Naive thymus-derived CD8-positive, alpha-beta T cell (primary cell): ENCODE measurements at regions not wholly inside any gene's neighbourhood (a gene's known extent, or its start where the extent isn't known, plus 50 kb on each side); places are given as distances from the start of the nearest gene placed in this dataset.

Experiments
- ATAC-seq, 2 donors: fragments of 150-1000 bp; cut with Tn5 transposase in 1 of 2; sonication (Bioruptor Pico), chemical (Tn5 transposase) in 1 of 2; 1 replicate in 1 of 2; 2 replicates in 1 of 2; pipeline ENCODE4 v1.10.0; 2021; ENCODE audit warnings: mild to moderate bottlenecking in 2 of 2, moderate library complexity in 2 of 2
- POLR2A ChIA-PET: fragments of 350-600 bp; sonication (Branson Sonifier 250); formaldehyde crosslinking; loops from one replicate; lab custom pipeline; 2021; ENCODE audit warnings: antibody characterized with exemption; lab: Charles Lee
- DNase-seq, 10 donors: peaks; one replicate each; pipeline versions ENCODE4 v3.0.0 to v3.0.0-alpha.2; 2020 to 2022
- H3K27ac Mint-ChIP-seq, 10 donors: one replicate each; pipeline ENCODE4 v1.8.0; 2020 to 2022; ENCODE audit warnings: mild to moderate bottlenecking in 10 of 10, mixed read lengths in 10 of 10, moderate library complexity in 4 of 10, inconsistent platforms in 1 of 10
- H3K27me3 Mint-ChIP-seq, 5 donors: one replicate each; pipeline ENCODE4 v1.8.0; 2021 to 2022; ENCODE audit warnings: mixed read lengths in 5 of 5
- H3K36me3 Mint-ChIP-seq, 3 donors: one replicate each; pipeline ENCODE4 v1.8.0; 2020 to 2022; ENCODE audit warnings: mixed read lengths in 3 of 3, mild to moderate bottlenecking in 2 of 3, inconsistent platforms in 1 of 3
- H3K4me1 Mint-ChIP-seq, 4 donors: one replicate each; pipeline ENCODE4 v1.8.0; 2021 to 2022; ENCODE audit warnings: mixed read lengths in 4 of 4
- H3K4me3 Mint-ChIP-seq, 10 donors: one replicate each; pipeline ENCODE4 v1.8.0; 2020 to 2022; ENCODE audit warnings: mild to moderate bottlenecking in 10 of 10, mixed read lengths in 10 of 10, moderate library complexity in 6 of 10, inconsistent platforms in 1 of 10
- H3K9me3 Mint-ChIP-seq, 9 donors: one replicate each; pipeline ENCODE4 v1.8.0; 2020 to 2022; ENCODE audit warnings: mixed read lengths in 9 of 9, mild to moderate bottlenecking in 3 of 9, inconsistent platforms in 1 of 9, moderate library complexity in 1 of 9

DNA sequence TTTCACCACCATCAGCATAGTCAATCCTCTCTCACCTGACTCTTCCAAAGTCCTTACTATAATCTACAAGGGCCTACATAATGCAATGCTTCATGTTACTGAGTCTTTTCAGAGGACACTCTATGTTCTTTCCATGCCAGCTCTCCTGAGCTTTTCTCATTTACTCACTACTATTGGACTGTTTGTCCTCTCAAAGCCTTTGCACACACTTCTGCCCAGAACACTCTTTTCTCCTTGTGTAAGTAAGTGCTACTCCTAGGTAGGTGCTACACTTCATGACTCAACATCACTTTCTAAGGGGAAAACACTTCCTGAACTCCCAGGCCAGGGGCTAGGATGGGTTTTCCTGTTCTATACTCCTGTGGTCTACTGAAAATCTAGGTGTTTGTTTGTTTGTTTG, 82.5 kb upstream of the GULP1 start:
- Mint-ChIP-seq H3K9me3 (peaks cover 0 to 12% (median 0%) of the 10 kb centered on the region in 9 donors), H3K4me3 (no peak overlapping the region), H3K4me1 (no peaks in the 10 kb centered on the region), H3K27me3 (peaks cover 0 to 1% (median 0%) of the 10 kb centered on the region in 5 donors), H3K36me3 (no peaks in the 10 kb centered on the region), H3K27ac (no peak overlapping the region)
- POLR2A ChIA-PET = no interaction called here
- ATAC-seq (no peak), DNase-seq (no peak)

GRCh38 chr2:188217264-188217663, 74.4 kb upstream of the GULP1 start:
- Mint-ChIP-seq H3K4me3 (no peak overlapping the region), H3K9me3 (no peaks in the 10 kb centered on the region), H3K36me3 (no peaks in the 10 kb centered on the region), H3K4me1 (no peaks in the 10 kb centered on the region), H3K27ac (no peak overlapping the region), H3K27me3 (no peaks in the 10 kb centered on the region)
- ATAC-seq = no peak
- no peak for DNase-seq
- POLR2A ChIA-PET = no interaction called here

GRCh38 chr2:188219541-188219940, 72.1 kb upstream of the GULP1 start:
- Mint-ChIP-seq H3K36me3 (no peaks in the 10 kb centered on the region), H3K27ac (no peak overlapping the region), H3K4me3 (no peak overlapping the region), H3K27me3 (peaks cover 0 to 4% (median 0%) of the 10 kb centered on the region in 5 donors), H3K4me1 (no peaks in the 10 kb centered on the region), H3K9me3 (peaks cover 0 to 4% (median 0%) of the 10 kb centered on the region in 9 donors)
- ATAC-seq (no peak), DNase-seq (no peak)
- POLR2A ChIA-PET = no interaction called here

- POLR2A ChIA-PET = no interaction called here
- DNase-seq (no peak), ATAC-seq (no peak)
- Mint-ChIP-seq H3K36me3 (no peaks in the 10 kb centered on the region), H3K27me3 (peaks cover 0 to 4% (median 0%) of the 10 kb centered on the region in 5 donors), H3K4me3 (no peak overlapping the region), H3K9me3 (peaks cover 0 to 4% (median 0%) of the 10 kb centered on the region in 9 donors), H3K27ac (no peak overlapping the region), H3K4me1 (no peaks in the 10 kb centered on the region)
These were observed 71.1 kb upstream of the GULP1 start for GRCh38 chr2:188220535-188220934.

DNA sequence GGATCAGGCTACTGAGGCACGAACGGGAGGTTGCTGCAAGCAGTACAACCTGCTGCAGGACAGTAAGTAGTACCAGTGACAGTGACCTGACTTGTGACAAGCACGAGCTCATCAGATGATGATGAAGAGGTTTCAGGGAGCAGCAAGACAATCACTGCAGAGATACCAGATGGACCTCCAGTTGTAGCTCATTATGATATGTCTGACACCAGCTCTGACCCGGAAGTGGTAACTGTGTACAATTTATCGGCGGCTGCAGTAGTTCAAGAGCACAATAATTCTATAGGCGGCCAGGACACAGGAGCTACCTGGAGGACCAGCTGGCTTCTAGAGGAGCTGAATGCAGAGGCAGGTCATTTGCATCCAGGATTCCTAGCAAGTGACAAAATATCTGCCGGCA, 64.0 kb upstream of the GULP1 start:
- Mint-ChIP-seq H3K9me3 (peaks cover 0 to 16% (median 7%) of the 10 kb centered on the region in 9 donors), H3K27ac (no peak overlapping the region), H3K4me3 (no peak overlapping the region), H3K27me3 (peaks cover 0 to 6% (median 0%) of the 10 kb centered on the region in 5 donors), H3K36me3 (peaks cover 0 to 2% (median 0%) of the 10 kb centered on the region in 3 donors), H3K4me1 (no peaks in the 10 kb centered on the region)
- POLR2A ChIA-PET = no interaction called here
- DNase-seq = no peak
- no peak for ATAC-seq

GRCh38 chr2:188235364-188235763, 56.3 kb upstream of the GULP1 start:
- Mint-ChIP-seq H3K4me1 (no peaks in the 10 kb centered on the region), H3K36me3 (peaks cover 0 to 2% (median 0%) of the 10 kb centered on the region in 3 donors), H3K9me3 (peaks cover 0 to 21% (median 8%) of the 10 kb centered on the region in 9 donors), H3K27ac (no peak overlapping the region), H3K27me3 (peaks cover 0 to 2% (median 0%) of the 10 kb centered on the region in 5 donors), H3K4me3 (no peak overlapping the region)
- DNase-seq (no peak), ATAC-seq (no peak)
- POLR2A ChIA-PET = no interaction called here

- no peak for ATAC-seq
- H3K9me3 Mint-ChIP-seq = peaks cover 0 to 22% (median 11%) of the 10 kb centered on the region in 9 donors
- no peaks in the 10 kb centered on the region for H3K4me1 Mint-ChIP-seq
- no peak for DNase-seq
- peaks cover 0 to 2% (median 0%) of the 10 kb centered on the region in 5 donors for H3K27me3 Mint-ChIP-seq
- no peak overlapping the region for H3K27ac Mint-ChIP-seq
- peaks cover 0 to 2% (median 0%) of the 10 kb centered on the region in 3 donors for H3K36me3 Mint-ChIP-seq
- H3K4me3 Mint-ChIP-seq = no peak overlapping the region
- POLR2A ChIA-PET = no interaction called here
These were observed 53.3 kb upstream of the GULP1 start for GRCh38 chr2:188238386-188238785.
